GM18951 (cell line): ENCODE measurements at regions not wholly inside any gene's neighbourhood (a gene's known extent, or its start where the extent isn't known, plus 50 kb on each side); places are given as distances from the start of the nearest gene placed in this dataset.

Source experiments
- POLR2A ChIP-seq: IDR thresholded peaks from 4 replicates; pipeline ENCODE4 v1.6.1; 2011; ENCODE audit warnings: mild to moderate bottlenecking; ENCODE audit not compliant: insufficient read length, insufficient read depth; ENCODE audit errors: extremely low read depth
- in situ Hi-C: fragments of 300-500 bp; cut with MboI; formaldehyde crosslinking; loops from one replicate; pipeline ENCODE4 v1.12.0; 2022; ENCODE audit warnings: low sequenced_read_pairs, mixed read lengths, inconsistent platforms; ENCODE audit not compliant: unreplicated experiment

DNA sequence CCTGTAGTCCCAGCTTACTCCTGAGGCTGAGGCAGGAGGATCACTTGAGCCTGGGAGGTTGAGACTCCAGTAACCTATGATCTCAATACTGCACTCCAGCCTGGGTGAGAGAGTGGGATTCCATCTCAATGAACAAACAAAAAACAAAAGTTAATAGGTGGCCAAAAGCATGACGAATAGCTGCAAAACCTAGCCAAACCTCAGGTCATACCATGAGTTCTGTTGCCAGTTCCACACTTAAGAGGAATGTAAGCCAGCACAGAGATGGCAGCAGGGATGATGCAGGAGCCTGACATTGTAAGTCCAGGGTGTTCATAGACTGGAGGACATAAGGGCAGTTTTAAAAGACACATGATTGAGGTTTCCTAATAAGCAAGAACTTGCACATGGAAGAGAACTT, 55.3 kb upstream of the RMDN2 start:
- in situ Hi-C loops, result no loop called here

GRCh38 chr2:37870829-37871228, 54.3 kb upstream of the RMDN2 start:
- no peak for TF ChIP-seq POLR2A
- in situ Hi-C loops, result no loop called here

More for the DNA sequence above, 55.3 kb upstream of the RMDN2 start:
- no peak for TF ChIP-seq POLR2A

DNA sequence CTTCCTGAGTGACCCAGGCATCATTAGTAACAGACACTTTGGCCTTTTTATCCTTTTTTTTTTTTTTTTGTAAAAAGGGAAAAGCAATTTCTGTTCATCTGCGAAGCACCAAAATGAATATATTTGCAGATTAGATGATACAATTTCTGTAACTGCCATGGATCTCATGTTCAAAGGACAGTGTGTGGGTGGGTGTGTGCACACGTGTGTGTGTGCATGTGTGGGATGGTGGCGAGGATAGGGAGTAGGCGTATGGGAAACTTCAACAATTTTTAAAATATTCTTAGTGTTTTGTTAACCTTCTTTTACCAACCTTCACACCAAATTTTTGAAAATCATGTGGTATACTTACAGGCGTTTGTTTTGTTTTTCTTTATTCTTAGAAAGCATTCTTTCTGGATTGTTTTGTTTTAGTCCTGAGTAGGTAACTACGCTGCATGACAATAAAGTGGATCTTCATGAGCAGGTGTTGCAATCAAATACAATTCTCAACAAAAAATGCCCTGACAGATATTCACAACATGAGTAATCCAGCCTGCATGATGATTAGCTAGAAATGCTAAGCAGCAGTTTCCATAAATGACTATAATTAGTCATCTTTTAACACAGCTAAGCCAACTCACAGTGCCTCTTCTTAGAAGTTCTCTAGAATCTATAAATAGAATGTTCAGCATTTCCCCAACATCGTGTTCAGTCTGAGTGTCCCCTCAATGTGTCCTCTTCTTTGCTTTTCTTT, 53.5 kb upstream of the RMDN2 start:
- TF ChIP-seq POLR2A, result no peak
- in situ Hi-C loops, result no loop called here

GRCh38 chr2:37872192-37872750, 52.8 kb upstream of the RMDN2 start:
- in situ Hi-C loops, result no loop called here
- TF ChIP-seq POLR2A, result no peak

DNA sequence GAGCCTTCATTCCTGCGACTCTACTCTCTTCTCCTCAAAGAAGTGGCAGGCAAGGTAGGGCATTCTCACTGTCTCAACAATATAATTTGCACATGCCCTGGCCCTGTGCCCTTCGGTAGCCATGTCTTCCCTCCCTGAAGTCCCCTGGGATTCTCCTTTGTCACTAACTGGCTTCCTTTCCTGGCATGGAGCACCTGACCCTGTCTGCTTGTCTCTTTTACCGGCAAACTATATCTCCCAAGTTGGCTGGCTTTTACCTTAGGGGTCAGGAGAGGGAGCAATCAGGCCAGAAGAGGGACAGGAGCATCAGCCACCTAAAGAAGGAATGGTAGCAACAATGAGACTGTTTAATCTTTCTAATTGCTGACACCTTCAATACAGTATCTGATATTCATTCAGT, 51.9 kb upstream of the RMDN2 start:
- in situ Hi-C loops, result no loop called here
- no peak for TF ChIP-seq POLR2A

- in situ Hi-C loops, result no loop called here
- no peak for TF ChIP-seq POLR2A
Observed at GRCh38 chr2:37873749-37874330, 51.2 kb upstream of the RMDN2 start.

DNA sequence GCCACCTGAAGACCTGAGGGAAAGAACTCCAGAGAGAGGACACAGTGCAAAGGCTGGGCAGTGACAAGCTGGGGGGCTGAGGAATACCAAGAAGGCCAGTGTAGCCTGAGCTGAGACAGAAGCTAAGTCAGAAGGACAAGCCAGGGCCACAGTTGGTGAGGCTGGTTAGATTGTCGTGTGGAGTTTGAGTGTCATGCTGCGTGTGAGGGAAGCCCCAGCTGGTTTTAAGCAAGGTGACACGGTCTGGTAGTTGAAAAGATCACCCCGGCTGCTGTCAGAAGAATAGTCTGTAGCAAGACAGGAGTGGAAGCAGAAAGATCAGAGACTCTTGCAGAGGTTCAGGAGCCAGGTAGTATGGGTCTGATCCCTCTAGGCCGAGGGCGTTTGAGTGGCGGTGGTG, 50.6 kb upstream of the RMDN2 start:
- in situ Hi-C loops, result no loop called here

More for the DNA sequence above, 50.6 kb upstream of the RMDN2 start:
- TF ChIP-seq POLR2A, result no peak
